B cell (primary cell): ENCODE measurements at regions not wholly inside any gene's neighbourhood (a gene's known extent, or its start where the extent isn't known, plus 50 kb on each side); places are given as distances from the start of the nearest gene placed in this dataset.

ENCODE experiments used
- EZH2 ChIP-seq: IDR thresholded peaks from 2 replicates; pipeline ENCODE4 v1.6.1; 2012; ENCODE audit warnings: borderline replicate concordance, low read depth, mild to moderate bottlenecking, moderate library complexity, low read length; ENCODE audit not compliant: insufficient read depth, poor library complexity, severe bottlenecking
- TF ChIP-seq, protein P1 (sequence below): fragments of 200-600 bp; IDR thresholded peaks from one replicate; pipeline ENCODE4 v1.8.0; 2022; ENCODE audit warnings: antibody characterized with exemption, mild to moderate bottlenecking

GRCh38 chr2:234218266-234219045, 168.0 kb downstream of the SPP2 start:
- TF ChIP-seq, protein P1, sequence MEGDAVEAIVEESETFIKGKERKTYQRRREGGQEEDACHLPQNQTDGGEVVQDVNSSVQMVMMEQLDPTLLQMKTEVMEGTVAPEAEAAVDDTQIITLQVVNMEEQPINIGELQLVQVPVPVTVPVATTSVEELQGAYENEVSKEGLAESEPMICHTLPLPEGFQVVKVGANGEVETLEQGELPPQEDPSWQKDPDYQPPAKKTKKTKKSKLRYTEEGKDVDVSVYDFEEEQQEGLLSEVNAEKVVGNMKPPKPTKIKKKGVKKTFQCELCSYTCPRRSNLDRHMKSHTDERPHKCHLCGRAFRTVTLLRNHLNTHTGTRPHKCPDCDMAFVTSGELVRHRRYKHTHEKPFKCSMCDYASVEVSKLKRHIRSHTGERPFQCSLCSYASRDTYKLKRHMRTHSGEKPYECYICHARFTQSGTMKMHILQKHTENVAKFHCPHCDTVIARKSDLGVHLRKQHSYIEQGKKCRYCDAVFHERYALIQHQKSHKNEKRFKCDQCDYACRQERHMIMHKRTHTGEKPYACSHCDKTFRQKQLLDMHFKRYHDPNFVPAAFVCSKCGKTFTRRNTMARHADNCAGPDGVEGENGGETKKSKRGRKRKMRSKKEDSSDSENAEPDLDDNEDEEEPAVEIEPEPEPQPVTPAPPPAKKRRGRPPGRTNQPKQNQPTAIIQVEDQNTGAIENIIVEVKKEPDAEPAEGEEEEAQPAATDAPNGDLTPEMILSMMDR, result no peak
- no peak for TF ChIP-seq EZH2
